GM18511 (cell line): ENCODE measurements at regions not wholly inside any gene's neighbourhood (a gene's known extent, or its start where the extent isn't known, plus 50 kb on each side); places are given as distances from the start of the nearest gene placed in this dataset.

Source experiments
- ATAC-seq: cut with Tn5 transposase; IDR thresholded peaks from one replicate; pipeline ENCODE4 v1.9.1; 2021; ENCODE audit warnings: mild to moderate bottlenecking, moderate library complexity; ENCODE audit not compliant: unreplicated experiment

DNA sequence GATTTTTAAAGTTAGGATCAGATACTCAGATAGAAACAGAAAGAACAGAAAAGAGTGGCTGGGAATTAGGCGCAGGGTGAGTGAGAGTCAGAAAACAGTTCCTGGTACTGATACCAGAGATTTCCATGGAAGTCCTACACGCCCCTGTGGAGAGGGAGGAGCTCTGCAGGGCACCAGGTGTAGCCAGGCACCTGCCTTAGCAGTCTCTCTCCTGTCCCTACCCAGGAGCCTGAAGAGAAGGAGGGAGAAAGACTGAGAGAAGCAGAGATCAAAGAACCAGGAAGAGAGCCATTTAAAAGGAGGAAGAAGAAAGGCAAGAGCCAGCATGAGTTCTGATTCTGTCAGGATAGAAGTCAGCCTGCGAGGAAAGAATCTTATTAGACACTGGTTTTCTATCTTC, 65.0 kb downstream of the CBLN1 start:
- ATAC-seq = no peak

DNA sequence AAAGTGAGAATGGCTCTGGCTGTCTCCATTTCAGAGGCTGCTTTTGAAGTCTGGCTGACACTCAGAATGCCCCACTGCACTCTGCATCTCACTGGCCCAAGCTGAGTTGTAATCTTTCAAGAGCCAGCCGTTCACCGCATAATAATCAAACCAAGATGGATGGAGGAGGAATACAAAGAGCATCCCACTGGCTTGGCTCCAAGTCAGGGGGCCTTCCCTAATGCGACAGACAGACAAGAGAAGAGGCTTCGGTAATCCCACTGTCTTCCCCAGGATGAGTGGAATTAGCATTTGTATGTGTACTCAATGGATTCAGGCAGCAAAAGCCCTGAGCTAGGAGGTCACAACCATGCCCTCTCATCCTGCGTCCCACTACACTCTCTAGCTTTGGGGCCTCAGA, 68.0 kb downstream of the CBLN1 start:
- no peak for ATAC-seq

DNA sequence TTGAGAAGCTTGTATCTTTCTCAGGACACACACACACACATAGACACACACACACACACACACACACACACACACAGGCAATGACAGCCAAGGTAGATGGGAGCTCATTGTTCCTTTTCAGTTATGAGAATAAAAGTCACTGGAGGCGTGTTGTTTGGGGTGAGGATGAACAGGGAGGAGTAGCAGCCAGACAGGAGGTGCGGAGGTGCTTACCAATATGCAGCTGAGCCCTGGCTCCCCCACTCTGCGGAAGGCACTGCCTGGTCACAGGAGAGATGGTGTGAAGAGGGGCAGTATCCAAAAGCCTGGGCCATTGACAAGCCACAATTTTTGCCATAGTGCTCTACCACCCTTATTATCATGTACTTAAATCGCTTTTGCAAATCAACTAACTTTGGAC, 77.4 kb downstream of the CBLN1 start:
- ATAC-seq = no peak

GRCh38 chr16:49203361-49203760, 78.3 kb downstream of the CBLN1 start:
- ATAC-seq = no peak

- no peak for ATAC-seq
Measured at GRCh38 chr16:49201118-49201517, 80.5 kb downstream of the CBLN1 start.

DNA sequence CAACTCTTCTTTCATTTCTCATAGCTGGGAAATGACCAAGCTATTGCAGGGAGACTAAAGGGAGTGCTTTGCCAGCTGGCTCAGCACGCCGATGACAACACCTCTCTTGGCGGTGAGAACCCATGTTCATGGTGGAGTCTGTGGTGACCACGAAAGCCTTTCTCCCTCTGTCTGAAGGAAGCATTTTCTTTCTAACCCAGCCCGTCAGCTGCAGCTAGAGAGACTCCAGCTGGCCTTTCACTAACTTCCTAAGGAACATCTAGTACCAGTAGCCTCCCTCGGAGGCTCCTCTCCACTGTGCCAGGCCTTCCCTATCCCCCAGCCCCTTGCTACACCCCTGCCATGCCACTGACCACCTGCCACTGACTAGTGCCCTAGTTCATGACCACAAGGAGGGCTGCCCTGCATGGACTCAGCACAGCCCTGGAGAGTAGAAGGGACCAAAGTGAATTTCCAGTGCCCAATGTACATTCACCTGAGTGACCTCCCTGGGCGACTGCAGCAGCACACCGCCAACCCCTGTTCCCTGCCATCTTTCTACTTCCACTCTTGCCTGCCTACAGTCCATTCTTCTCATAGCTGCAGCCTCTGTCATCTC, 81.3 kb downstream of the CBLN1 start:
- ATAC-seq = no peak

GRCh38 chr16:49195237-49195548, 86.4 kb downstream of the CBLN1 start:
- no peak for ATAC-seq

- ATAC-seq = no peak
Measured at GRCh38 chr16:49194537-49195236, 87.0 kb downstream of the CBLN1 start.

GRCh38 chr16:49193596-49193995, 88.0 kb downstream of the CBLN1 start:
- no peak for ATAC-seq

DNA sequence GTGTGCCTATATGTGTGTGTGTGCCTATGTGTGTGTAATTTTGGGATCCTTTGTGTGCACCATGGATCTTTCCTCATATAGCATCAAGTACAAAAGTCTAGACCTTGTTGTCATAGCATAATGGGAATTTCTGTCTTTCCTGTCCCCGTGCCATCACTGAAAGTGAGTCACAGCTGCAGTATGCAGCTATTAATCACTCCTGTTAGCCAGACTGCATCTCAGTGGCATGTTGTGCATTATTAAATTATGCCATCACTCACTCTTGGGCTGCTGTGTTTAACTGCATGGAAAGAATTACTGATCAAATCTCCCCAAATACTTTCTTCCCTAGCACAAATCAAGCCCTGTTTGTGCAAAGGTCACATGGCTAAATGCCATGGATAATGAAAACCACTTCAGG, 92.4 kb downstream of the CBLN1 start:
- ATAC-seq = no peak

DNA sequence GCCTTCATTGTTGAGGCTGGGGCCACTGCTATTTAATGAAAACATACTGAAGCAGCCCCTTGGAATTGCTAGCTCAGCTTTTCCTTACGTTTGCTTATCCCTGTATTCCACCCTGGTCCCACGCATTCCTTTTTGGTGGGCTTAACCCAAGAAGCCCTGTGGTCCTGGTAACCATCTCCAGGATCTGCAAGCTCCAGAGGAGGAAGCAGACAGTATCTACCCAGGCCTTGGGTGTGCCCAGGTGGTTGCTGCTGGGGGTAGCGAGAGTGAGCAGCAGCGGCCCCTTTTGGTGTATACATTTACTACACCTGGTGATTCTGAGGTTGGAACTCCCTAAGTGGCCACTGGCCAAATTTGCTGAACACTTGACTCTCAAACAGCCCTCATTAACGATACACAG, 97.7 kb downstream of the CBLN1 start:
- ATAC-seq = no peak

GRCh38 chr16:49181791-49182518, 99.7 kb downstream of the CBLN1 start:
- no peak for ATAC-seq

- no peak for ATAC-seq
Measured at GRCh38 chr16:49179714-49180330, 101.8 kb downstream of the CBLN1 start.

DNA sequence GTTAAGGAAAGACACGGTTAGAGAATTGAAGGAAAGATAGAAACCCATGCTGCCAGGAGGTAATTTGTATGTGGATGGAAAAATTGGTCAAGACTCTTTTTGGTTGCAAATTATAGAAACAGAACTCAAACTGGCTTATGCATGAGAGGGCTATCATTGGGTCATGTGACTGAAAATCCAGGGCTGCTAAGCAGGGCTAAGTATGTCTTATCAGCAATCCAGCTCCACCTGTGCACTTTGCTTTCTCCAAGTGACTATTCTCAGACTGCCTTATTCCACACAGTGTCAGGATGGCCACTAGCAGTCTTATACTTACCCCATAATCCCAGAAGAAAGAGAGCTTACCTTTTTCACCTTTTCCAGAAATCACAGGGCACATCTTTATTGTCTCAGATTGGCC, 113.5 kb downstream of the CBLN1 start:
- ATAC-seq = no peak

DNA sequence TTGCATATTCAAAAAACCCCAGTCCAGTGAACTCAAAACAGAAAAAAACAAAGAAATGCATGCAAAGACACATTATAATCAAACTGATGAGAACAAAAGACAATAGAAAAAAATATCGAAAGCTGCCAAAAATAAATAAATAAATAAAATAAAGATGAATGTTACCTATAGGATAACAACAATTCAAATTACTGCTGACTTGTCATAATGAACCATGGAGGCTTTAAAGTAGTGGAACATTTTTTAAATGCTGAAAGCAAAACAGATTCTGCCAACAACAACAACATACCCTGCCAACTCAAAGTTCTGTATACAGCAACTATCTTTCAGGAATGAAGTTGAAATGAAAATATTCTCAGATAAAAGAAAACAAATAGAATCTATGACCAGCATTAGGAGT, 116.6 kb downstream of the CBLN1 start:
- ATAC-seq = no peak

DNA sequence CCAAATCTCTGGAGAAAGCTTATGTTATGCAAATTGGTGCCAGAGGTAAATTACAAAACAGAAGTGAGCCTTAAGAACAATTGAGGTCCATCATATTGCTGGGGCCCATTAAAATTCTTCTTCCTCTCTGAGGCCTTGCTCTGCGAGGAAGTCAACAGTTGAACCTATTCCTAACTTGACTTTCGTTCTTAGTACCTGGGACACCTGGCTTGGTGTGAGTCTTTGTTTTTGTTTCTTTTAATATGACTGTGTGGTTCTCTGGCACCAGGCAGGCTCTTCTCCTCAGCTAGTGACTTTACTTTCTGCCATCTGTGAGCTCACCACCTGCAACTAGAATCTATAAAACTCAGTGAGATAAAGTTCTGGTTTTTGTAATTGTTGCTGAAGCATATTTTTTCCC, 120.4 kb downstream of the CBLN1 start:
- ATAC-seq = no peak

DNA sequence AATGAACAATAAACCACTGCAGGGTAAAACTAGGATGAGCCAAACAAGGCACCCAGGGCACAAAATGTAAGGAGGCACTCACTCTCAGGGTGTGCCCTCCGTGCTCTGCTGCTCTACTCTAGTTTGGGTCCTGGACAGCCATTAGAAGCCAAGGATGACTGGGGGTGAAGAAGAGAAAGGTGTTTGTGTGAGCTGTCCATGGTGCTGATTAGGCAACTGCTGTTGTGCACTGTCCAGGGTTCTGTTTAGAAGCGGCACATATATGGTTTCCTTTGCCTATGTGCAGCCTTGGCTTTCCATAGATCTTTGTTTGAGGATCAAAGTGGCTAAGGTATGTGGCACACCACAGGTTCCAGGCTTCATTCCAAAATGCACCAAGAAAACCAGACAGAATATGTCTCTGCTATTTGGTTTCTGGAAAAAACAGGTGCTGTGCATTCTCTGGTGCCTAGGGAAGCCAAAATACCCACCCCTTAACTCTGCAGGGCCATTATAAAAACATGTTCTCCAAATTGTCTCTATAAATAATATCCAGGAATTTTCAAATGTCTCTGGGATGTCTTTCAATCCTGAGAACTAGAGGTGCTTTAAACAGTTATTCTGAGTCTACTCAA, 123.5 kb downstream of the CBLN1 start:
- no peak for ATAC-seq

- ATAC-seq = no peak
Measured at GRCh38 chr16:49150341-49150740, 131.3 kb downstream of the CBLN1 start.

DNA sequence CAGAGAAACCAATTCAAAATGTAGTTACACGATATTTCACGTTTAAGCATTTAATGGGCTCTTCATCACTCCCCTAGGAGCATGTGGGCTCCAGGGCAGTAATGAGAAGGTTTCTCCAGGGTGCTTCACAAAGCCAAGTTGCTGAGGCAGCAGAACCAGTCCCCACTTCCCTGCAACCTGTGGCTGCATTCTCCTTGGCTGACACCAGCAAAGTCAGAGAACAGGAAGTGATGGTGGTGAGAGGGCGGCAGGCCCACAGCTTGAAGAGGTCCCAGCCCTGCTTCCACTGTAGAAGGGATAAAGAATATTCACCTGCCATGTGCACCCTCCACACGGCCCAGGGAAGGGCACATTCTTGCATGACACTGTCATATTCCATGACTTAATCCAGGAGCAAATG, 133.2 kb downstream of the CBLN1 start:
- ATAC-seq = no peak

GRCh38 chr16:49140618-49141017, 141.0 kb downstream of the CBLN1 start:
- no peak for ATAC-seq

DNA sequence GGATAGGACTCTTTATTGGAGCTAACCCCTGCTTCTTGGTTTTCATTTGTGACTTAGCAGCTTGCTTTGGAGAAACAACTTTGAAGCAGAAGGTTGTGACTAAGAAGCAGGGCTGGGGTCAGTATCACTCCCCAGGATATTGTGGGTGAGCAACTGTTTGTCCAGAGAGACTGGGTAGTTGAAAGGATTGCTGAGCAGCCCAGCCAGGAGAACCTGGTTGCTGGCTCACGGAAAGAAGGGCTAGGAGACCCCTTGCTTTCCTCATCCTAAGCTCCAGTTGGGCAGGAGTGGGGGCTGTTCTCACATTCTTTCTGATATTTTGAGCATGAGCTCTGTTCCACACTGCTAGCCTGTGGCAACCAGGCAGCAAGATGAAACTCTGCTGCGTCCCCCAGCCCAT, 151.2 kb downstream of the CBLN1 start:
- ATAC-seq = no peak

DNA sequence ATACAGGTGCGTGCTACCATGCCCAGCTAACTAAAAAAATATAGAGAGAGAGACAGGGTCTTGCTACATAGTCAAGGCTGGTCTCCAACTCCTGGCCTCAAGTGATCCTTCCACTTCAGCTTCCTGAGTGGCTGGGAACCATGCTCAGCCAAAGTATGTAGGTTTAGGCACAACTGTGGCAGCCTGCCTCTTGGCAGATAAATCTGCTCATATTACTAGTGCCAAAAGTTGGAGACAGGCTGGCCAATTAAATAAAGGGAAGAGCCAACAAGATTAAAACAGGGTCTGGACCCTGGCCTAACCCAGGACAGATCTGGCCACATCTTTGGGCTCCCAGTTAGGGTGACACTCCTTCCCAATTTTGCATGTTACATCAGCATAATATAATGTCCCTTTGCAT, 151.7 kb downstream of the CBLN1 start:
- no peak for ATAC-seq
